ENCODE measurements at regions not wholly inside any gene's neighbourhood (a gene's known extent, or its start where the extent isn't known, plus 50 kb on each side); places are given as distances from the start of the nearest gene placed in this dataset.

DNA sequence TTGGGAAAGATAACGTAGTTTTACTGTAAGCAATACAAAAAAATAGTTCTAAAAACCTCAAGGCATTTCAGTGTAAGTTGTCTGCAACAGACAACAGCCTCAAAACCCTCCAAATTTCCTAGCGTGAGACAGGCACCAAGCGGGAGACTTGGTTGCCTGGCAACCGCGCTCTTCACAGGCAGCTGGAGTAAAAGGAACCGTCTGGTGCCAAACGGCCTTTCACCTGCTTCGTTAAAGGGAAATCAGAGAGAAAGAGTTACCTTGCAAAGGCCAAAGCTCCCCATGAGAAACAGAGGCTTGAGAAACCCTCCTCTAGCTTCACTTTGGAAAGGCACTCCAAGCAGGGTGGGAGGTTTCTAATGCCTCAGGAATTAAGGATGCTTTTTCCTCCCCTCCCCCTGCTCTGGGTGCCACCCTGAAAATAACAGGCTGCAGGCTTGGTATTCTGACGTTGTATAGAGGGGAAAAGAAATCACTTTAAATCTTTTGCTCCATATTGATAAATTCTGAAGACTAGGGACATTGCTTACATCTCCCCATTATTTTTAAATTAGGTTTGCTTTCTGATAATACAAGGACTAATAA is 129.7 kb upstream of the UFL1 start:
- TF ChIP-seq CTCF (IDR thresholded peaks at IDR 0.05; ENCODE audit: unreplicated experiment), result no peak

DNA sequence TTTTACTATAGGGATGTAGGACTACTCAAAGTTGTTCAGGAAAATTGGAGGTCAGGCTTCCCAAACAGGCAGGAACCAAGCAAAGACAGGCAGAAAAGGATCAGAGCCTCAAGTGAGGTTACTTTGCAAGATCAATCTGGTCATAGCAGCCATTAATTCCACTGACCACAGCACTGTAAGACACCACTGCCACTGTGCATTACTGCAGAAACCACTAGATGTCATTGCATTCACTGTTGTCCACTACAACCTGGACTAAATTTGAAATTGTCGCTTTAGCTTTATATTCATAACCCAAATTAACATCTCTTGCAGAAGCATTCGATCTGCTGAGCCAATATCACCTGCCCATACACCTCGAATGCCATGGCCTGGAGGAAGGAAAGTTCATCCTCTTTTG is 126.9 kb upstream of the UFL1 start:
- Mint-ChIP-seq H3K27me3 (ENCODE audit: unreplicated experiment) (no peaks in the 10 kb centered on the region), H3K27ac (ENCODE audit: unreplicated experiment) (no peak overlapping the region), H3K36me3 (ENCODE audit: insufficient read depth, unreplicated experiment) (no peaks in the 10 kb centered on the region), H3K9me3 (ENCODE audit: low read depth, unreplicated experiment) (no peaks in the 10 kb centered on the region), H3K4me1 (ENCODE audit: low read depth, unreplicated experiment) (peaks cover 9% of the 10 kb centered on the region), H3K4me3 (ENCODE audit: low read depth, unreplicated experiment) (no peak overlapping the region)
- intact Hi-C loops (cut with micrococcal nuclease; ENCODE audit: unreplicated experiment), result loop anchor here (1.0 to 10.0 kb wide), 3 partner anchors 75 to 663 kb away; partner anchors contain the start of gene UFL1
- no TSS peak for BruUV-seq (replicated peaks)
- CTCF ChIA-PET, result interaction anchor here (1.1 kb wide), 1 partner anchor 127 kb away, joined by 3 read pairs; no protein-coding TSS in a partner anchor
- DNase-seq, result peak; percentile 23
- TF ChIP-seq CTCF (IDR thresholded peaks at IDR 0.05; ENCODE audit: unreplicated experiment), result no peak

More for the DNA sequence above, 129.7 kb upstream of the UFL1 start:
- peak; percentile 34 for DNase-seq
- Mint-ChIP-seq H3K27me3 (ENCODE audit: unreplicated experiment) (no peaks in the 10 kb centered on the region), H3K9me3 (ENCODE audit: low read depth, unreplicated experiment) (no peaks in the 10 kb centered on the region), H3K36me3 (ENCODE audit: insufficient read depth, unreplicated experiment) (no peaks in the 10 kb centered on the region), H3K4me3 (ENCODE audit: low read depth, unreplicated experiment) (no peak overlapping the region), H3K4me1 (ENCODE audit: low read depth, unreplicated experiment) (peaks cover 9% of the 10 kb centered on the region), H3K27ac (ENCODE audit: unreplicated experiment) (no peak overlapping the region)
- no TSS peak for BruUV-seq (replicated peaks)
- intact Hi-C loops (cut with micrococcal nuclease; ENCODE audit: unreplicated experiment), result loop anchor here (5.0 to 10.0 kb wide), 2 partner anchors 133 to 665 kb away; partner anchors contain the start of gene UFL1
- CTCF ChIA-PET, result no interaction called here

DNA sequence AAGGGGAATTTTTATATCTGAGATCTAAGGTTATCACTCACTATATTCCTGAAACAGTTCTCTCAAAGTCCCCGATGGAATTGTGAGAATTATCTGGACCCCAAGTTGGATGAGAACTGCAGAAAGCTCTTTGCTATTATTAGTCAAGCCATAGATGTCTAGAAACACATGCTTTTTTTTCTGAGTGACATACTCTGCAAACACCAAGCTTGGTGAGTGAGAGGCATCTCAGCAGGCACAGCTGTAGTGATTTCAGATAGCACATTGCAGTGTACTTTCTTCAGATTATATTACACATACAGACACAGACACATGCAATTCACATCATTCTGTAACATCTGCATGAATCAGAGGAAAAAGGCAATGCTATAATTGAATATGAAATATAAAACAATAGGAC is 111.1 kb upstream of the UFL1 start:
- no peak for TF ChIP-seq CTCF (IDR thresholded peaks at IDR 0.05; ENCODE audit: unreplicated experiment)
- BruUV-seq (replicated peaks), result no TSS peak
- Mint-ChIP-seq H3K36me3 (ENCODE audit: insufficient read depth, unreplicated experiment) (no peaks in the 10 kb centered on the region), H3K4me3 (ENCODE audit: low read depth, unreplicated experiment) (no peak overlapping the region), H3K9me3 (ENCODE audit: low read depth, unreplicated experiment) (no peaks in the 10 kb centered on the region), H3K4me1 (ENCODE audit: low read depth, unreplicated experiment) (no peaks in the 10 kb centered on the region), H3K27me3 (ENCODE audit: unreplicated experiment) (no peaks in the 10 kb centered on the region), H3K27ac (ENCODE audit: unreplicated experiment) (no peak overlapping the region)
- CTCF ChIA-PET, result no interaction called here
- no peak for DNase-seq
- intact Hi-C loops (cut with micrococcal nuclease; ENCODE audit: unreplicated experiment), result no loop called here

GRCh38 chr6:96420294-96420693 is 101.3 kb upstream of the UFL1 start:
- intact Hi-C loops (cut with micrococcal nuclease; ENCODE audit: unreplicated experiment), result no loop called here
- H3K4me1 Mint-ChIP-seq (ENCODE audit: low read depth, unreplicated experiment), result no peaks in the 10 kb centered on the region
- H3K27me3 Mint-ChIP-seq (ENCODE audit: unreplicated experiment), result no peaks in the 10 kb centered on the region
- TF ChIP-seq CTCF (IDR thresholded peaks at IDR 0.05; ENCODE audit: unreplicated experiment), result no peak
- H3K36me3 Mint-ChIP-seq (ENCODE audit: insufficient read depth, unreplicated experiment), result no peaks in the 10 kb centered on the region
- H3K4me3 Mint-ChIP-seq (ENCODE audit: low read depth, unreplicated experiment), result no peak overlapping the region
- BruUV-seq (replicated peaks), result no TSS peak
- no peak overlapping the region for H3K27ac Mint-ChIP-seq (ENCODE audit: unreplicated experiment)
- CTCF ChIA-PET, result no interaction called here
- no peak for DNase-seq
- peaks cover 4% of the 10 kb centered on the region for H3K9me3 Mint-ChIP-seq (ENCODE audit: low read depth, unreplicated experiment)

All from Calu3 (cell line).